HG03432 (cell line): ENCODE measurements at regions not wholly inside any gene's neighbourhood (a gene's known extent, or its start where the extent isn't known, plus 50 kb on each side); places are given as distances from the start of the nearest gene placed in this dataset.

Experiments used
- ATAC-seq: cut with Tn5 transposase; IDR thresholded peaks from one replicate; pipeline ENCODE4 v1.9.1; 2021; ENCODE audit warnings: mild to moderate bottlenecking, moderate library complexity; ENCODE audit not compliant: unreplicated experiment

- no peak for ATAC-seq
Measured at GRCh38 chrX:22392133-22392948, 119.6 kb downstream of the CBLL2 start.

- no peak for ATAC-seq
Measured at GRCh38 chrX:22395372-22395771, 122.7 kb downstream of the CBLL2 start.

GRCh38 chrX:22396408-22396807 lies 123.7 kb downstream of the CBLL2 start:
- ATAC-seq = no peak

GRCh38 chrX:22397566-22397965 lies 124.9 kb downstream of the CBLL2 start:
- ATAC-seq = no peak

GRCh38 chrX:22399437-22400192 lies 126.9 kb downstream of the CBLL2 start:
- no peak for ATAC-seq

- no peak for ATAC-seq
Measured at GRCh38 chrX:22404297-22404696, 131.6 kb downstream of the CBLL2 start.

- ATAC-seq = no peak
Measured at GRCh38 chrX:22406201-22406737, 133.6 kb downstream of the CBLL2 start.

GRCh38 chrX:22409418-22409817 lies 136.7 kb downstream of the CBLL2 start:
- no peak for ATAC-seq

GRCh38 chrX:22424122-22424915 lies 151.6 kb downstream of the CBLL2 start:
- ATAC-seq = no peak

- no peak for ATAC-seq
Measured at GRCh38 chrX:22424919-22425318, 152.2 kb downstream of the CBLL2 start.

- no peak for ATAC-seq
Measured at GRCh38 chrX:22429704-22430103, 157.0 kb downstream of the CBLL2 start.

GRCh38 chrX:22430701-22431100 lies 158.0 kb downstream of the CBLL2 start:
- no peak for ATAC-seq

GRCh38 chrX:22433292-22434070 lies 160.8 kb downstream of the CBLL2 start:
- ATAC-seq = no peak

- no peak for ATAC-seq
Measured at GRCh38 chrX:22445880-22446279, 173.2 kb downstream of the CBLL2 start.

GRCh38 chrX:22462959-22463358 lies 190.2 kb downstream of the CBLL2 start:
- ATAC-seq = no peak

- no peak for ATAC-seq
Measured at GRCh38 chrX:22467571-22467970, 194.9 kb downstream of the CBLL2 start.

GRCh38 chrX:22481436-22481835 lies 208.7 kb downstream of the CBLL2 start:
- no peak for ATAC-seq

- no peak for ATAC-seq
Measured at GRCh38 chrX:22486296-22486695, 213.6 kb downstream of the CBLL2 start.

GRCh38 chrX:22516893-22517292 lies 244.2 kb downstream of the CBLL2 start:
- no peak for ATAC-seq

- ATAC-seq = no peak
Measured at GRCh38 chrX:22520128-22520828, 247.6 kb downstream of the CBLL2 start.
